ENCODE measurements at regions not wholly inside any gene's neighbourhood (a gene's known extent, or its start where the extent isn't known, plus 50 kb on each side); places are given as distances from the start of the nearest gene placed in this dataset.
"Not testable (repeated sequence)": the region's sequence is repeated elsewhere in the genome, so short reads cannot be mapped to it uniquely, and the experiment has no call there.

DNA sequence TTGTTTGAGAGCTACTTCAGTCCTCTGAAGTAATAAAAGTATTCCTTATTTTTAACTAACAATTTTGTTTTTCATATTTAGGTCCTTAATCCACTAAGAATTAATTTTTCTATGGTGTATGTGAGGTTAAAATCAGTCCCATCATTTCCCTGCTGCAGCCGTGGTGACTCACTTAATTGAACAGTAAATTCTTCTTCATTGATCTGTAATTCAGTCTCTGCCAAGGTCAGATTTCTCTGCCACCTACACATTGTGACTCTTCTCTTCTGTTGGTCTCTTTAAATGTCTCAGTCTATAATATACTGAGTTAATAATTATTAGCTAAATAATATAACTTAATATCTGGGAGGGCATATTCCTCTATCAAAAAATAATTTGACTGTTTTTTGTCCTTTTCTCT lies 262.3 kb downstream of the UTRN start:
- no peak for DNase-seq (ENCODE audit: low spot score)
- intact Hi-C loops (cut with DNase I) = no loop called here

DNA sequence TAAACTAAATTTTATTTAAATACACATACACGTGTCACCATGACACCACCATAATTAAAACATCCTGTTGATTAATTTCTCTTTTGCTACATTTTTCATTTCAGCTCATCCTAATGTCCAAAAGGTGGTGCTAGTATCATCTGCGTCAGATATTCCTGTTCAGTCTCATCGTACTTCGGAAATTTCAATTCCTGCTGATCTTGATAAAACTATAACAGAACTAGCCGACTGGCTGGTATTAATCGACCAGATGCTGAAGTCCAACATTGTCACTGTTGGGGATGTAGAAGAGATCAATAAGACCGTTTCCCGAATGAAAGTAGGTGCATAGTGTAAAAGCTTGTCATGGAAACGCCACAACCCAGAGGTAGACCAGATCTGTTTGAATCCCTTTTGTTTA lies 263.4 kb downstream of the UTRN start:
- intact Hi-C loops (cut with DNase I) = no loop called here
- no peak for DNase-seq (ENCODE audit: low spot score)

DNA sequence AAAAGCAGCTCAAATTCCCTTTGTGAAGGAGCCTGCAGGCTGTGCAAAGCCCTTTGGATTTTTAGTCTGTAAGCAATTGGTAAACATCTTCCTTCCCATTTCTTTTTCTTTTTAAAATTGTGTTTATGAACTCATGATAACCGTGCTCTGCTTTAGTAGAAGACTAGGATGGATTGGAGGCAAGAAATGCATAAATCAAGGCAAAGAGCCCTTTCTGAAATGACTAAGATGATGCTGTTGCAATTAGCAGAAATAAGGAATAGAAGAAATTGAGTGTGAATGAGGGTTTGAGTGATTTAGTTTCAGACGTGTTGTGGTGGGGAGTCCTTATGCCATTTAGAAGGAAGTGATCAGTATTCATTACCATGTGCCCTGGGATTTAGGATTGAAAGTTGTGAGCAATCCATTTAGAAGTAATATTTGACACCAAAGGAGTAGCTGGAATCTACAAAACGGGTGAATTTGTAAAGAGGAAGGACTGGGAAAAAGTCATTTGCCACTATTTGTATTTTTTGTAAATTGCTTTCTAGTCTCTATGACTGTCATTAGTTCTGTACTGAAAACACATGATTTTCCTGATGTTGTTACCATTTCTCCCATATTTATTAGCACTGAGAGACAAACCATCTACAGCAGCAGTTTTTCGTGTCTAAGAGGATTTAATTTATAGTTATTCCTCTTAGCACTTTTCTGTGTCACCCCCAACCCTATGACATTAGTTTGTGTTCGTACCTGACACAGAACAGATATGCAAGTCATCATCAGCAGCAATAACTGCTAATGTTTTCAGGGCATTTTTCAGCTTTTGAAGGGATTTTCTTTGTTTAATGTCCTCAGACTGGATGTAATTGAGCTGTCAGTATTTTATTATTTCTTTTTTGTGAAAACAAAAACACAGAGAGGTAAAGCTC lies 265.0 kb downstream of the UTRN start:
- no peak for DNase-seq (ENCODE audit: low spot score)
- intact Hi-C loops (cut with DNase I) = no loop called here

DNA sequence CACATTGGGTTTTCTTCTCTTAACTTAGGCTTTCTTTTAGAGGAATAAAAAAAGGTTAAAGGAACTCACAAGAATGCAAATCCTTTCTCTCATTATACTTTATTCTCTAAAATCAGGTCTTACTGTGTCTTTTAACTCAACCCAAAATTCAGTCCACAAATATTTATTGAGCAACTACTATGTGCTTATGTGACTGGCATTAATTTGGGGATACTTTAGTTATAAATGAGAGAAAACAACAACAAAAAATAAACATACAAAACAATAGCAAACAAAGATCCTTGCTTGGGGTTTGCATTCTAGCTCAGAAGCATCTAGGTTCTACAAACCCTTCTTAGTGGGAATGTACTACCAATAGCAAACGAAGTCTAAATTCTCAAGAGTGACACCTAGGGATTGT lies 266.2 kb downstream of the UTRN start:
- DNase-seq (ENCODE audit: low spot score) = no peak
- intact Hi-C loops (cut with DNase I) = no loop called here

DNA sequence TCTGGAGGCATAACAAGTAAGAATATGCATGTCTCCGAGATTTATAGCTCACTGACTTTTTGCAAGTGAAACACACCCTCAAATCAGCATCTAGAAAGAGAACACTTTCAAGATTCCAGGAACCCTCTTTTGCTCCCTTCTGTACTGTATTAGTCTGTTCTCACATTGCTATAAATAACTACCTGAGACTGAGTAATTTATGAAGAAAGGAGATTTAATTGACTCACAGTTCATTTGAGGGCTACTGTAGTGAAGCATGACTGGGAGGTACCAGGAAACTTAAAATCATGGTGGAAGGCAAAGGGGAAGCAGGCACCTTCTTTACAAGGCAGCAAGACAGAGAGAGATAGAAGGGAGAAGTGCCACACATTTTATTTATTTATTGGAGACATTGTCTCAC lies 269.9 kb downstream of the UTRN start:
- no peak for DNase-seq (ENCODE audit: low spot score)
- intact Hi-C loops (cut with DNase I) = no loop called here

DNA sequence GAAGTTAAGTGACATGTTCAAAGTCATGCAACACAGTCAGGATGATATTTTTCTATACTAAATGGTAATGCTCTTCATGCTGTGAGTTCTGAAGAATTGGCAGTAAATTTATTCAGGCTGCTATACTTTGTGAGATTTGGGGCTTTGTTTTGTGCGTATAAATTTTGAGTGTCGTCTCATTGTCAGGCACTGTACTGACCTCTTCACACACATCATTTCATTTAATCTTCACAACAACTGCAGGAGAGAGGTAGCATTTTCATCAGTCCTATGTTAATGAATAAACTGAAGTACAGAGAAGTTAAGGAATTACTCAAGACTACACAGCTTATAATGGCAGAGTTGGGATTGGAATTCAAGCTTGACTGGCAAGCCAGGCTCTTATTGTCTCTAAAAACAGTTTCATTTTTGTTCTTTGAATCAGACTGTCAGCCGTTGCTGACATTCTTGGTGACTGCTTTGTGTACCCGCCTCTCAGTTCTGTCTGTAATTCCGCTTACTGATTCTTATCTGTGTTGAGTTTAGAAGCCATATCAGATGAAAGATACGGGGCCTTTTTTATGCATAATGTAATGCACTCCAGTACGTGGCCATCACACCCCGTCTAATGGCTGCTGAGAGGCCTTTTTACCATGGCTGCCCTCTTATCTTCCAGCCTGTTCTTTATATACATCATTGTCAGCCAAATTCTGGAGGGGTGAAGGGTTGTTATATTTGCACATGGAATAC lies 274.9 kb downstream of the UTRN start:
- intact Hi-C loops (cut with DNase I) = no loop called here

DNA sequence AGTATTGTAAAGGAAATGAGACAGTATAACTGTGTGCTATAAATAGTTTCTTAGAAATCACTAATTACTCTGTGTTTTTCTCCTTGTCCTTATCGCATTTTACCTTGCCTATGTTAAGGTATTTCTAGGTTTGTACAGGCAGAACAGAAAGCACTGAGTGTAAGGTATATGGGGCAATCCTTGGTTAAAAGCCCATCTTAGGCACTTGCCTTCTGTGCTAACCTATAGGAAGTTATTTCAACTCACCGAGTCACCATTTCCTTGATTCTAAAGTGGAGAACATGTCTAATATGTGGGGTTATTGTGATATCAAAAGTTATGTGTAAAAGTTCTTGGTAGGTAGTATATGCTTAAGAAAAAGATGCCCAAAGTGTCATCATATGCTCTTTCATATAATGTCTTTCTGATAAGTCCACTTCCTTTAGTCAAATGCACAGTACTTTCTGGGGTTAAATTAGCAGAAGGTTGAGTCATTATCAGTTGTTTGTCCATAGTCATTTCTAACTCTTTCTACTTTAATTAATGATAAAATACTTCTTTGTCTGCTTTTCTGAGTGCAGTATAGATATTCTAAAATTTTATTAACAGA lies 276.4 kb downstream of the UTRN start:
- no peak for DNase-seq (ENCODE audit: low spot score)
- intact Hi-C loops (cut with DNase I) = no loop called here

More for the DNA sequence above, 274.9 kb downstream of the UTRN start:
- DNase-seq (ENCODE audit: low spot score) = no peak

DNA sequence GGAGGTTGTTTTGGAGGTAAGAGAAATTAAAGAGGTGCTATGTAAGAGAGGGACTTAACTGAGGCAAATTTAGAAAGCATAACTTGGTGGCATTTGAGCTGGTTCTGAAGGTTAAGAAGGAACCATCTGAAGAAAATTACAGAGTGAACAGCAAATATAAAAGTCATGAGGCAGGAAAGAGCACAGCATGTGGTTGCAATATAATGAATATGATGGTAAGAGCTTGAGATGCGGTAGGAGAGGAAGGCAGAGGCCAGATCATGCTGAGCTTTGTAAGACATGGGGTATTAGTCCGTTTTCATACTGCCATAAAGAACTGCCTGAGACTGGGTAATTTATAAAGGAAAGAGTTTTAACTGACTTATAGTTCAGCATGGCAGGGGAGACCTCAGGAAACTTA lies 279.1 kb downstream of the UTRN start:
- no peak for DNase-seq (ENCODE audit: low spot score)
- intact Hi-C loops (cut with DNase I) = no loop called here

DNA sequence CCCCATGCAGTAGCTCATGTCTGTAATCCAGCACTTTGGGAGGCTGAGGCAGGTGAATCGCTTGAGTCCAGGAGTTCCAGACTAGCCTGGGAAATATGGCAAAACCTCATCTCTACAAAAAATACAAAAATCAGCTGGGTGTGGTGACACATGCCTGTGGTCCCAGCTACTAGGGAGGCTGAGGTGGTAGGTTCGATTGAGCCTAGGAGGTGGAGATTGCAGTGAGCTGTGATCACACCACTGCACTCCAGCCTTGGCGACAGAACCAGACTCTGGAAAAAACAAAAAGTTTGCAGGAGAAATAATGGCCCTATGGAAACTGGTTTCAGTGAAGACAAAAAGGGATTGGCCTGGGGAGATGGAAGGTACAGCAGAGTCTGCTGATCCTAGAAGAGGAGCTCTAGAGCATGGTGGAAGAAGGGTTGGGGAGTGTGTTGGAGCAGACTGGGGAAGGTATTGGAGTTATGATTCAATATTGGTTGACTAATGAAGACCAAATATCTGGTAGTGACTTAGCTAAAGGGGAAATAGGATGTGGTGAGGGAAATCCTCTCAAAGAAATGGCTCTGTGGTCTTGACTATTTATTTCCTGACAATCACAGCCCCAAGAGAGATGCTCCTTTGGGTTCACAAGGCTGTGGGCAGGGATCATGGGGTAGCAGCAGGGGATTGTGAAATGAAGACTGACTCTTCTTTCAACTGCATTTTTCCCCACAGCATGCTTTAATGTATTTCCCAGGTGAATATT lies 281.9 kb downstream of the UTRN start:
- intact Hi-C loops (cut with DNase I) = no loop called here
- DNase-seq (ENCODE audit: low spot score) = no peak

DNA sequence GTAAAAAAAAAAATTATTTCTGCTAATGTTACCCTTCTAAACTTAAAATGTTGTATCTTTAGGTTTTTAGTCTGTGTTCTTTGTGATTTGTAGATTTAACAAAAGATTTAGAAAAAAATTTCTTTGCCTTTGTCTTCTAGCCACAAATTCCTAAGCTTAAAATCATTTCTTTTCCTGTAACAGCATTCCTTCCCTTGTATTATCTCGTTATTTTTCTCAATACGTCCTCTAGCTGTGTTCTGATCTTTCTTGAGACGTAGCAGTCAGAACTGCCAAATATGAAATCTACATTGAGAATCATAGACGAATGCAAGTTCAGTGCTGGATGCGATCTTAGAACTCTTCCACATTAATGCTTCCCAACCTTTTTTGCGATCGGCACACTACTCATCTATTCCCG lies 283.1 kb downstream of the UTRN start:
- intact Hi-C loops (cut with DNase I) = no loop called here
- no peak for DNase-seq (ENCODE audit: low spot score)

DNA sequence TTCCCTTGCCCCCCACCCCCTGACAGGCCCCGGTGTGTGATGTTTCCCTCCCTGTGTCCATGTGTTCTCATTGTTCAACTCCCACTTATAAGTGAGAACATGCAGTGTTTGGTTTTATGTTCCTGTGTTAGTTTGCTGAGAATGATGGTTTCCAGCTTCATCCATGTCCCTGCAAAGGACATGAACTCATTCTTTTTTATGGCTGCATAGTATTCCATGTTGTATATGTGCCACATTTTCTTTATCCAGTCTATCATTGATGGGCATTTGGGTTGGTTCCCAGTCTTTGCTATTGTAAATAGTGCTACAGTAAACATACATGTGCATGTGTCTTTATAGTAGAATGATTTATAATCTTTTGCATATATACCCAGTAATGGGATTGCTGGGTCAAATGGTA lies 287.4 kb downstream of the UTRN start:
- intact Hi-C loops (cut with DNase I); DNase-seq (ENCODE audit: low spot score): not testable (repeated sequence)

DNA sequence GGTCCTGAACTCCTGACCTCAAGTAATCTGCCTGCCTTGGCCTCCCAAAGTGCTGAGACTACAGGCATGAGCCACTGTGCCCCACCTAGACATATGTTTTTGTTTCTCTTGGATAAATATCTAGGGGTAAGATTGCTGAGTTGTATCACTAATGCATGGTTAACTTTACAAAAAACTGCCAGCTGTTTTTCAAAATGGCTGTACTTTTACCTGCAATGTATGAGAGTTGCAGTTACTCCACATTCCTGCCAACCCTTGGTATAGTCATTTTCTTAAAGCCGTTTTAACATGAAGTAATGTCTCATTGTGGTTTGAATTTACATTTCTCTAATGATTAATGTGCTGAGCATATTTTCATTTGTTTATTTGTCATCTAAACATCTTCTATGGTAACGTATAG lies 289.7 kb downstream of the UTRN start:
- intact Hi-C loops (cut with DNase I) = no loop called here
- no peak for DNase-seq (ENCODE audit: low spot score)

DNA sequence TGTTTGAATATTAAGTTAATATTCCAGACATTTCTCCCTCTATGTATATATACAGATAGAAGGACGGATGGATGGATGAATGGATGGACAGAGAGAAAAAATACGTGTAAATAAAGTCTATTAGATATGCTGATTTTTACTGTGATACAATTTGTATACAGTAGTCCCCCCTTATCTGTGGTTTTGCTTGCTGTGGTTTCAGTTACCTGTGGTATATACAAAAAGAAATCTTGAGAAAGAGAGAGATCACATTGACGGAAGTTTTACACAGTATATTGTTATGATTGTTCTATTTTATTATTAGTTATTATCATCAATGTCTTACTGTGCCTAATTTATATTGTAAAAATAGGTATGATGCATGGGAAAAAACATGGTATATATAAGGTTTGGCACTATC lies 290.2 kb downstream of the UTRN start:
- intact Hi-C loops (cut with DNase I) = no loop called here
- no peak for DNase-seq (ENCODE audit: low spot score)

DNA sequence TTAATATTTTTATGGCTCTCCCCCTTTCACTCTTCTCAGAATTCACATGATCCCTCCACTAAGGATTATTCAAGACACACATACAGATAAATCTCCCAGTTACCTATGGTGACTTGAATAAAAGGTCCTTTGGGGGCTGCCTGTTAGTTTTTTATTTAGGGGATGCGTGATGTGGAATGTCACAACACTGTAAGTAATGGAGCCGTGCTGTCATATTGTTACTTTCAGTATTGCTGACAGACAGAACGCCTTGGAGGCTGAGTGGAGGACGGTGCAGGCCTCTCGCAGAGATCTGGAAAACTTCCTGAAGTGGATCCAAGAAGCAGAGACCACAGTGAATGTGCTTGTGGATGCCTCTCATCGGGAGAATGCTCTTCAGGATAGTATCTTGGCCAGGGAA lies 291.7 kb downstream of the UTRN start:
- no peak for DNase-seq (ENCODE audit: low spot score)
- intact Hi-C loops (cut with DNase I) = no loop called here

DNA sequence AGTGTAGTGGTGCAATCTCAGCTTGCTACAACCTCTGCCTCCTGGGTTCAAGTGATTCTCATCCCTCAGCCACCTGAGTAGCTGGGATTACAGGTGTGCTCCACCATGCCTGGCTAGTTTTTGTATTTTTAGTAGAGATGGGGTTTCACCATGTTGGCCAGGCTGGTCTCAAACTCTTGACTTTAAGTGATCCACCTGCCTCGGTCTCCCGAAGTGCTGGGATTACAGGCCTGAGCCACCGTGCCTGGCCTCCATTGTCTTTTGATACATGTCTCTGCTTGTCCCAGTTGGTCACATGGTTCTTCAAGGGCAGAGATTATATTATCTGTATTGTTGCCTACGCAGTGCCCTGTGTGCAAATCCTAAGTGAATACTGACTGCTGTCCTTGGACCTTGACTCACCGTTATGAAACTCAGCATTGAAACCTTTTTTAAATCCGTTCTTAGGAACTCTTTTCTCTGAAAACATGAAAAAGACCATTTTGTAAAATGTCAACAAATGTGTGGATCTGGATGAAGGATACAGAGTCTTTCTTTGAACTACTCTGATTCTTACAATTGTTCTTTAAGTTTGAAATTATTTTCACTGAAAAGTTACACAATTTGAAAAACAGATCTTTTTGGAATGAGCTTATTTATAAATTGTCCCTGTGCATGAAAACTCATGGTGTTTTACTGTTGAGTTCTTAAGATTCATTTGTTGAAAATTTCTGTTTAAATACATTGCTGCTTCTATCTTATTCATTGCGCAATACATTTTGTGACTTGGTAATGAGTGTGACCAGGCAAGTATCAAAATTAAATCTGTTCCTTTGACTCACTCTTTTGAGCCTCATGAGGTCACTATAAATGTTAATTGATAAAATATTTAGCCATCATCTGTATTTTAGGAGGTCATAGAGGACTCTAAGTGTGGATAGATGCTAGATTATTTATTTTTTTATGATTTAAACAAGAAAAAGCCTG lies 293.5 kb downstream of the UTRN start:
- DNase-seq (ENCODE audit: low spot score) = no peak
- intact Hi-C loops (cut with DNase I) = no loop called here

DNA sequence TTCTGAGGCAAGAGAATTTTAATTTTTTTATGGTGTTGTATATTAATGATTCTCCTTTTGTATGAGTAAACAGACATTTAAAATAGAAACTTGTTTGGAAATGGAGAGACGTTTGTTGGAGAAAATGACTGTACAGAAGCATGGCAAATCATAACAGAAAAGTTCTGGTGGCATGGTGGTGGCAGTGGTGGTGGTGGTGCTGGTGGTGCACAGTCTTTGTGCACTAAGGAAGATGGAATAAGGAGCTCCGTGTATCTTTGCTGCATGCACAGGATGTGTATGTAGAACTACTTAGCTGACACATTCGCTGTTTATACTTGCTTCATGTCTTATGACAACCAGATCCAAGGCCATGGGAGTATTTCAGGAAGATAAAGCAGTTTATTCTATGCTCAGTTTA lies 294.9 kb downstream of the UTRN start:
- intact Hi-C loops (cut with DNase I) = loop anchor here in 1 of 2 donors (10.0 kb wide), 1 partner anchor 645 kb away; no protein-coding TSS in a partner anchor
- DNase-seq (ENCODE audit: low spot score) = no peak

DNA sequence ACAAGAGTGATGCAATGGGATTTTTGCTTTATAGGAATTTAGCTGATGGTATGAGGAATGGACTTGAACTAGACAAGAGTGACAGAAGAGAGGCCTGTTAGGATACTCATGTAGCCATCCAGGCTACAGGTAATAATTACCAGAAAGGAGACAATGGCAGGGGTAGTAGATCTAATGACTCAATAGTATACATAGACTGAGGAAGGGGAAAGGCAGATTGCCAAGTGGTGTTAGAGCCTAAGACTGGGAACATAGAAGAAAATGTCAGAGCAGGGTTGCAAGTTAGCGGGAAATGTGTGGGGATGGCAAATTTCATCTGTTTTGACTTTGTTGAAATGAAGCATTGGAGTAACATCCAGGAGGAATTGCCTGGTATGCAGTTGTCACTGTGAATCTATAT lies 295.6 kb downstream of the UTRN start:
- no peak for DNase-seq (ENCODE audit: low spot score)
- intact Hi-C loops (cut with DNase I) = loop anchor here in 1 of 2 donors (10.0 kb wide), 1 partner anchor 644 kb away; no protein-coding TSS in a partner anchor

DNA sequence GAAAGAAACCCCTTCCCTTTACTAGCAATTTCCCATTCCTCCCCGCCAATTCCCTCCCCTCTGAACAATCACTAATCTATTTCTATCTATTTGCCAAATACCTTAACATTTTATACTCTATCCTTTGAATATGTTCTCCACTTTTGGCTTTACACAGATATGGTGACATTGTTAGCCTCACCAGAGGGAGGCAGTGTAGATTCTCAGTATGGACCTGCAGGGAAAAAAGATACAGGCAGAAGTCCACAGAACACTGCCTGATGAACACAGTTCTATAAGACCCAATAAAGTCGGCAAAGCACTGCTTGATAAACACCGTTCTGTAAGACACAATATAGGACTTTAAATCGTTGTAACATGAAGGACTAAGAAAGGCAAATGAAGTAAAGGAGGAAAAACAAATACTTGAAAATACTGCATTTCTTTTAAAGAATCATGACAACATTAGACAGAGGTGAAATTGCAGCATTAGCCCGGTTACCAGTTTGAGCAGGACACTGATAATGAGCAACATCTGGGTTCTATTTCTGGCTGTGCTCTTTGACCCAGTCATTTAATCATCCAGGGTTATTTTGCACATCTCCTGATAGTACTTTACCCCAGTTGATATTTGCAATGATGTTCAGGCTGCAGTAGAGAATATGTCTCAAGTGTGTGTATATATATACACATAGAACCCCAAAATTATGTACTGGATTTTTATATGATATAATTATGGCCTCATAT lies 296.8 kb downstream of the UTRN start:
- intact Hi-C loops (cut with DNase I) = loop anchor here in 1 of 2 donors (10.0 kb wide), 1 partner anchor 643 kb away; no protein-coding TSS in a partner anchor
- DNase-seq (ENCODE audit: low spot score) = no peak
